Ovary (tissue), 7 donors: ENCODE measurements at regions not wholly inside any gene's neighbourhood (a gene's known extent, or its start where the extent isn't known, plus 50 kb on each side); places are given as distances from the start of the nearest gene placed in this dataset.

Experiments used
- DNase-seq, 5 donors: peaks; one replicate each; pipeline ENCODE4 v3.0.0-alpha.2; 2019 to 2020
- H3K27ac ChIP-seq, 2 donors: fragments of 200-600 bp; one replicate each; pipeline versions ENCODE4 v1.5.1 to v1.8.0; 2019 to 2022
- H3K27me3 ChIP-seq: fragments of 200-600 bp; one replicate; pipeline ENCODE4 v1.8.0; 2022
- H3K36me3 ChIP-seq: fragments of 200-600 bp; sonication (generic); one replicate; pipeline ENCODE4 v1.5.1; 2019
- H3K4me1 ChIP-seq: one replicate; pipeline ENCODE4 v1.8.1; 2013; ENCODE audit warnings: mild to moderate bottlenecking, moderate library complexity; ENCODE audit not compliant: insufficient read depth
- H3K4me3 ChIP-seq: fragments of 200-600 bp; sonication (generic); one replicate; pipeline ENCODE4 v1.5.1; 2017
- H3K9me3 ChIP-seq, 2 donors: fragments of 200-600 bp in 1 of 2; sonication (generic) in 1 of 2; one replicate each; pipeline versions ENCODE4 v1.5.1 to v1.8.1; 2013 to 2019; ENCODE audit warnings: mild to moderate bottlenecking in 1 of 2, moderate library complexity in 1 of 2
- EP300 ChIP-seq: sonication (generic); formaldehyde crosslinking; IDR thresholded peaks from one replicate; pipeline ENCODE4 v1.6.1; 2017; ENCODE audit warnings: antibody characterized with exemption
- POLR2A ChIP-seq: fragments of 450-650 bp; IDR thresholded peaks from one replicate; pipeline ENCODE4 v1.6.1; 2017; ENCODE audit warnings: antibody characterized with exemption, mild to moderate bottlenecking, moderate library complexity
- WGBS, 3 donors: extraction: QIAGEN DNeasy Blood & Tissue Kit in 1 of 3; methylation state at CpG; one replicate each; pipeline versions ENCODE4 v1.1.5 to v1.1.7; 2013 to 2017; 5-methylcytosine and 5-hydroxymethylcytosine counted together
- intact Hi-C, 4 donors: fragments of 100-400 bp; cut with DNase I; formaldehyde crosslinking; loops; one replicate each; pipeline versions ENCODE4 v1.11.0 to v1.15.1; 2022 to 2023
- TF ChIP-seq, protein P1 (sequence below), 3 donors: fragments of 450-650 bp in 2 of 3; fragments of 200-600 bp in 1 of 3; IDR thresholded peaks; one replicate each; pipeline versions ENCODE4 v1.5.1 to v1.8.0; 2016 to 2022; ENCODE audit warnings: antibody characterized with exemption in 3 of 3, mild to moderate bottlenecking in 1 of 3
- donor health status: DM: no; HTN: no; CAD: no; lungs with moderate emphysema.
- donor health status: DM: no; HTN: no; CAD: no.
- donor health status: Bipolar disorder and iron deficiency.
- donor health status: DM: no; HTN: no; CAD: no.
- donor health status: DM: yes; HTN: yes; CAD: no.

DNA sequence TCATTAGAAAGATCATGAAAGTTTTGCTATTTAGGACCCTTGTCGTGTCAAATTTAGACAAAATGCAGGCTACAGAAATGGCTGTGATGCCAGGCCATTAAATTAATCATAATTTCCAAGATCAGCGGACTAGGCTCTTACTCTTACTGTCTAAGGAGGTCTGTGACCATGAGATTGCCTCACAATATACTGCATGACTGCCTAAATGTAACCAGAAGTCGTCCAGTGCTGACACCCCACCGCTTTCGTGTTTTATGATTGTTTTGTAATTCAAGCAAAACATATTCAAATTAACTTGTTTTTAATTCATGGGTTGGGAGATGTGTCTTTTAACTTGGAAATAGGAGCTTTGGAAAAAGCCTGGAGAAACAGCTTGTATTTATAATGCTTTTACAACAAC, 947.5 kb downstream of the BRINP3 start:
- DNase-seq: no peak
- no peak for TF ChIP-seq EP300
- TF ChIP-seq POLR2A: no peak
- TF ChIP-seq, protein P1, sequence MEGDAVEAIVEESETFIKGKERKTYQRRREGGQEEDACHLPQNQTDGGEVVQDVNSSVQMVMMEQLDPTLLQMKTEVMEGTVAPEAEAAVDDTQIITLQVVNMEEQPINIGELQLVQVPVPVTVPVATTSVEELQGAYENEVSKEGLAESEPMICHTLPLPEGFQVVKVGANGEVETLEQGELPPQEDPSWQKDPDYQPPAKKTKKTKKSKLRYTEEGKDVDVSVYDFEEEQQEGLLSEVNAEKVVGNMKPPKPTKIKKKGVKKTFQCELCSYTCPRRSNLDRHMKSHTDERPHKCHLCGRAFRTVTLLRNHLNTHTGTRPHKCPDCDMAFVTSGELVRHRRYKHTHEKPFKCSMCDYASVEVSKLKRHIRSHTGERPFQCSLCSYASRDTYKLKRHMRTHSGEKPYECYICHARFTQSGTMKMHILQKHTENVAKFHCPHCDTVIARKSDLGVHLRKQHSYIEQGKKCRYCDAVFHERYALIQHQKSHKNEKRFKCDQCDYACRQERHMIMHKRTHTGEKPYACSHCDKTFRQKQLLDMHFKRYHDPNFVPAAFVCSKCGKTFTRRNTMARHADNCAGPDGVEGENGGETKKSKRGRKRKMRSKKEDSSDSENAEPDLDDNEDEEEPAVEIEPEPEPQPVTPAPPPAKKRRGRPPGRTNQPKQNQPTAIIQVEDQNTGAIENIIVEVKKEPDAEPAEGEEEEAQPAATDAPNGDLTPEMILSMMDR (IDR thresholded peaks at IDR 0.05): no peak
- Histone ChIP-seq H3K27ac (no peak overlapping the region), H3K4me3 (no peak overlapping the region), H3K9me3 (no peaks in the 10 kb centered on the region), H3K36me3 (no peaks in the 10 kb centered on the region), H3K4me1 (peaks cover 4% of the 10 kb centered on the region), H3K27me3 (no peaks in the 10 kb centered on the region)
- intact Hi-C loops: no loop called here
- WGBS, 3 donors: 38 to 46% (median 39%) methylated on average over 5 of the region's 5 CpGs

DNA sequence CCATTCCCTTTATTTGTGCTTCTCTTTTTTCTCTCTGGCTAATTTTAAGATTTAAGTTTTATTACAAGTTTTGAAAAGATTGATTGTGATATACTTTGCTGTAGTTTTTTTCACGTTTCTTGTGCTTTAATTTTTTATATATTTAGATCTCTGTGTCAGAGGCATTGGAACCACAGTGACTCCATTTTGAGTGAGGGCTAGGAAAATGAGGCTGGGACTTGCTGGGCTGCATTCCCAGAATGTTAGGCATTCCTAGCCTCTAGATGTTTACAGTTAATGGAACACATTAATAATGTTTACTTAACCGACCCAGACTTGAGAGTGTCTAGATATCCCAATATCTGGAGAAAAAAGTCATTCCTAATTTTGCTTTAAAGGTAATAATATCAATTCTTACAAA, 939.4 kb downstream of the BRINP3 start:
- DNase-seq: no peak
- Histone ChIP-seq H3K4me3 (no peak overlapping the region), H3K4me1 (peaks cover 1% of the 10 kb centered on the region), H3K27ac (no peak overlapping the region), H3K27me3 (no peaks in the 10 kb centered on the region), H3K36me3 (no peaks in the 10 kb centered on the region), H3K9me3 (no peaks in the 10 kb centered on the region)
- 14 to 26% (median 20%) methylated on average over 2 of the region's 2 CpGs for WGBS, 3 donors
- TF ChIP-seq POLR2A (no peak), EP300 (no peak)
- TF ChIP-seq, protein P1 (IDR thresholded peaks at IDR 0.05): no peak
- intact Hi-C loops: no loop called here

DNA sequence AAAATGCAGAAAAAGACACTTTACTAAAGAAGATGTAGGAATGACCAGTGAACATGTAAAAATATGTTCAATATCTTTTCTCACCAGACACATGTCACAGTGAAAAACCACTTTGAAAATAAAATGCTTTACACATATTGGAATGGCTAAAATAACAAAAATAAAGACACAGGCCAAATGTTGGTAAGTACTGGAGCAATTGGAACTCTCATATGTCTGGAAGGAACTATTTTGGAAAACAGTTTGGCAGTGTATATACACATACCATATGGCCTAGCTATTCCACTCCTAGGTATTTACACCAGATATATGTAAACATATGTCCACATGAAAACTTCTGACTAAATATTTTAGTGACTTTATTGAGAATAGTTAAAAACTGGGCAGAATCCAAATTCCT, 927.2 kb downstream of the BRINP3 start:
- DNase-seq: no peak
- no peak overlapping the region for H3K27ac ChIP-seq
- H3K36me3 ChIP-seq: no peaks in the 10 kb centered on the region
- no peak overlapping the region for H3K4me3 ChIP-seq
- no peaks in the 10 kb centered on the region for H3K4me1 ChIP-seq
- TF ChIP-seq EP300: no peak
- TF ChIP-seq POLR2A: no peak
- TF ChIP-seq, protein P1 (IDR thresholded peaks at IDR 0.05): no peak
- no peaks in the 10 kb centered on the region for H3K9me3 ChIP-seq
- intact Hi-C loops: no loop called here
- no peaks in the 10 kb centered on the region for H3K27me3 ChIP-seq

DNA sequence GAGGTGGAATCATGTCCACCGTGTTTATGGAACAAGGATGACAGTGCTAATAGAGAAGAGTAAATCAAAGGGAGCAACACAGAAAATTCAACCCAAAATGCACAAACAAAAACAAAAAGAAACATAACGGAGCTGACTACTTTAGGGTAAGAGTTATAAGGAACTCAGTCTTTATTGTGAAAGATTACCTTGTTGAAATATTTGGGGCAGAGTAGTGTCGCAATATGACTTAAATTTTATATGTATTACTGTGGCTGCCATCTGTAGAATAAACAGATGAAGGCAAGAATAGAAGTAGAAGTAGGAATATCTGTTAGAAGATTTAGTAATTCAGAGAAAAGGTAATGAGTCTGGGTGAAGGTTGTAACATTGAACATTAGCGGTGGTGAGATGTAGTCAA, 913.9 kb downstream of the BRINP3 start:
- Histone ChIP-seq H3K9me3 (no peaks in the 10 kb centered on the region), H3K36me3 (no peaks in the 10 kb centered on the region), H3K27ac (no peak overlapping the region), H3K4me1 (no peaks in the 10 kb centered on the region), H3K27me3 (no peaks in the 10 kb centered on the region), H3K4me3 (no peak overlapping the region)
- no peak for DNase-seq
- intact Hi-C loops: no loop called here
- WGBS, 3 donors: 93 to 94% (median 93%) methylated on average over 4 of the region's 4 CpGs
- TF ChIP-seq, protein P1 (IDR thresholded peaks at IDR 0.05): no peak
- TF ChIP-seq EP300 (no peak), POLR2A (no peak)

DNA sequence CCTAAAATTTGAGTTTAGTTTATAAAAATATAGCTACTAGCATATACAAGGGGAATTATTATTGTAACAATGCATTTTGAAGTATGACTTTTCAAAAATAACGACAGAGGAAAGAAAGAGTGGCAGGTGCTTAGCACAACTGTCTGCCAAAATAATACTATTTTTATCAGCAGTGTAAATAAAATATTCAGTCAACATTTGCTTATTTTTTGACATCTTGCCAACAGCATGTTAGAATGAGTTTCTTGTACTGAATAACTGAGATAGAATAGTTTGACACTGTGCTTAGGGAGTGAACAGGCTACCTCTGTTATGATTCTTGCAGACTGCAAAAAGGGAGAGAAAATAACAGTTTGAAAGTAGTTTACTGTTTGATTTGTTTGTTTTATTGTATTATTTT, 909.8 kb downstream of the BRINP3 start:
- Histone ChIP-seq H3K9me3 (no peaks in the 10 kb centered on the region), H3K4me3 (no peak overlapping the region), H3K36me3 (no peaks in the 10 kb centered on the region), H3K27me3 (no peaks in the 10 kb centered on the region), H3K4me1 (no peaks in the 10 kb centered on the region), H3K27ac (no peak overlapping the region)
- DNase-seq: no peak
- intact Hi-C loops: no loop called here
- TF ChIP-seq, protein P1 (IDR thresholded peaks at IDR 0.05): no peak
- TF ChIP-seq EP300: no peak
- no peak for TF ChIP-seq POLR2A
- 10 to 32% (median 12%) methylated on average over 1 of the region's 1 CpG for WGBS, 3 donors
